ENCODE measurements at regions not wholly inside any gene's neighbourhood (a gene's known extent, or its start where the extent isn't known, plus 50 kb on each side); places are given as distances from the start of the nearest gene placed in this dataset.

DNA sequence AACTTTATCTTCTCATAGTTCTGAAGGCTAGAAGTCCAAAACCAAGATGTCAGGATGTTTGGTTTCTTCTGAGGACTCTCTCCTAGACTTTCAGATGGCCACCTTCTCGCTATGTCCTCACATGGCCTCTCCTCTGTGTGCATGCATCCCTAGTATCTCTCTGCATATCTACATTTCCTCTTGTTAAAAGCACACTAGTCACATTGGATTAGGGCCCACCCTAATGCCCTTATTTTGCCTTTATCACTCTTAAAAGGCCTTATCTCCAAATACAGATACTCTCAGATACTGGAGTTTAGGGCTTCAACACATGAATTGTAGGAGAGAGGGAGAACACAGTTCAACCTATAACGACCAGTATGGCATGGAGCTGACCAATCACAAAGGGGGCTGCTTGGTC, 151.7 kb downstream of the PRELID2 start:
- Mint-ChIP-seq H3K36me3 (ENCODE audit: insufficient read depth, unreplicated experiment) (no peaks in the 10 kb centered on the region), H3K4me1 (ENCODE audit: low read depth, unreplicated experiment) (peaks cover 26% of the 10 kb centered on the region), H3K27me3 (ENCODE audit: insufficient read depth, unreplicated experiment) (no peaks in the 10 kb centered on the region), H3K4me3 (ENCODE audit: unreplicated experiment) (no peak overlapping the region), H3K9me3 (ENCODE audit: unreplicated experiment) (no peaks in the 10 kb centered on the region), H3K27ac (ENCODE audit: unreplicated experiment) (no peak overlapping the region)
- ChIA-PET POLR2A (no interaction called here), CTCF (no interaction called here)
- DNase-seq, result no peak
- TF ChIP-seq, protein P1, sequence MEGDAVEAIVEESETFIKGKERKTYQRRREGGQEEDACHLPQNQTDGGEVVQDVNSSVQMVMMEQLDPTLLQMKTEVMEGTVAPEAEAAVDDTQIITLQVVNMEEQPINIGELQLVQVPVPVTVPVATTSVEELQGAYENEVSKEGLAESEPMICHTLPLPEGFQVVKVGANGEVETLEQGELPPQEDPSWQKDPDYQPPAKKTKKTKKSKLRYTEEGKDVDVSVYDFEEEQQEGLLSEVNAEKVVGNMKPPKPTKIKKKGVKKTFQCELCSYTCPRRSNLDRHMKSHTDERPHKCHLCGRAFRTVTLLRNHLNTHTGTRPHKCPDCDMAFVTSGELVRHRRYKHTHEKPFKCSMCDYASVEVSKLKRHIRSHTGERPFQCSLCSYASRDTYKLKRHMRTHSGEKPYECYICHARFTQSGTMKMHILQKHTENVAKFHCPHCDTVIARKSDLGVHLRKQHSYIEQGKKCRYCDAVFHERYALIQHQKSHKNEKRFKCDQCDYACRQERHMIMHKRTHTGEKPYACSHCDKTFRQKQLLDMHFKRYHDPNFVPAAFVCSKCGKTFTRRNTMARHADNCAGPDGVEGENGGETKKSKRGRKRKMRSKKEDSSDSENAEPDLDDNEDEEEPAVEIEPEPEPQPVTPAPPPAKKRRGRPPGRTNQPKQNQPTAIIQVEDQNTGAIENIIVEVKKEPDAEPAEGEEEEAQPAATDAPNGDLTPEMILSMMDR (IDR thresholded peaks at IDR 0.05; ENCODE audit: insufficient read depth in 1 of 2, low read depth in 1 of 2, low read length in 1 of 2, severe bottlenecking in 1 of 2, unreplicated experiment in 1 of 2), result no peak
- no peaks in the 10 kb centered on the region; the same call in 1 of the 2 replicates for H3K9me3 ChIP-seq
- intact Hi-C loops (cut with micrococcal nuclease; ENCODE audit: unreplicated experiment), result no loop called here
- H3K4me1 ChIP-seq, result peaks cover 17% of the 10 kb centered on the region
- H3K4me3 ChIP-seq (ENCODE audit: low read depth, low read length), result no peak overlapping the region
- no peaks in the 10 kb centered on the region for H3K27me3 ChIP-seq (replicated peaks; ENCODE audit: control insufficient read depth, insufficient read depth, low read length)
- no peaks in the 10 kb centered on the region; the same call in 1 of the 2 replicates for H3K36me3 ChIP-seq (ENCODE audit: control insufficient read depth, insufficient read depth, low read length)
- no TSS peak for BruUV-seq (replicated peaks)

DNA sequence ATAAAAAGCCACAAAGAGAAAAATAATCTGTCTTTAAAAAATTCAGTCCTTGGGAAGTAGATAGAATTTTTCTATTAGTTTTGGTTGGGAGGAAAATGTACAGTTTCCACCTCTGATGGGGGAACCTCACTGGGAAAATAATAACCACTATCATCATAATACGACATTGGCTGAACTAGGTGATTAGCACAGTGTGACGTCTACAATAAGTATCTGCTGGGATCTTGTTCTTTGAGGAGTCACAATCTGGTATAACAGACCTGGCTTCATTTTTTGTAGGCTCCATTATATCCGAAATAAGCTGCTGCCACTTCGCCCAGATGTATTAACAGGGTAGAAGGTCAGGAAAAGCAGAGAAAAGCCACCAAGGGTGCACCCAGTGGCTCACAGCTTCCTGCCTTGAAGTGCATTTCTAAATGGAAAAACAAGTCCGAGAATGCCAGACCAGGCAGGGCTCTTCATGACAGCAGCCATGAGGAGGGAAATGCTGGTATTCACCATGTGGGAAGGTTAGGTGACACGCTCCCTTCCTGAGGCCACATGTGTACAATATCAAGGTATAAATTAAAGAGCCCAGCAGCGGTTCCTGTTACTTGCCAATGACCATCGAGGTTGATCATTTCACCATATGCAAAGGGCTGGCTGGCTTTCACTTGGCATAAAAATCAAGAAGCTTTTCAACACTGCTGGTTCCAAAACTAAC, 152.8 kb downstream of the PRELID2 start:
- no peaks in the 10 kb centered on the region; the same call in 1 of the 2 replicates for H3K36me3 ChIP-seq (ENCODE audit: control insufficient read depth, insufficient read depth, low read length)
- ChIA-PET CTCF (interaction anchor here (0.5 to 1.2 kb wide), 7 partner anchors 10 to 521 kb away, joined by 3 to 7 read pairs (median 3); partner anchors contain the start of gene RBM27), POLR2A (no interaction called here)
- Mint-ChIP-seq H3K27me3 (ENCODE audit: insufficient read depth, unreplicated experiment) (no peaks in the 10 kb centered on the region), H3K4me3 (ENCODE audit: unreplicated experiment) (no peak overlapping the region), H3K4me1 (ENCODE audit: low read depth, unreplicated experiment) (peaks cover 31% of the 10 kb centered on the region), H3K9me3 (ENCODE audit: unreplicated experiment) (no peaks in the 10 kb centered on the region), H3K36me3 (ENCODE audit: insufficient read depth, unreplicated experiment) (no peaks in the 10 kb centered on the region), H3K27ac (ENCODE audit: unreplicated experiment) (no peak overlapping the region)
- H3K27me3 ChIP-seq (replicated peaks; ENCODE audit: control insufficient read depth, insufficient read depth, low read length), result no peaks in the 10 kb centered on the region
- DNase-seq, result no peak
- TF ChIP-seq, protein P1 (IDR thresholded peaks at IDR 0.05; ENCODE audit: insufficient read depth in 1 of 2, low read depth in 1 of 2, low read length in 1 of 2, severe bottlenecking in 1 of 2, unreplicated experiment in 1 of 2), result no peak
- H3K9me3 ChIP-seq, result no peaks in the 10 kb centered on the region; the same call in 1 of the 2 replicates
- no TSS peak for BruUV-seq (replicated peaks)
- H3K4me3 ChIP-seq (ENCODE audit: low read depth, low read length), result no peak overlapping the region
- intact Hi-C loops (cut with micrococcal nuclease; ENCODE audit: unreplicated experiment), result no loop called here
- H3K4me1 ChIP-seq, result peaks cover 24% of the 10 kb centered on the region

DNA sequence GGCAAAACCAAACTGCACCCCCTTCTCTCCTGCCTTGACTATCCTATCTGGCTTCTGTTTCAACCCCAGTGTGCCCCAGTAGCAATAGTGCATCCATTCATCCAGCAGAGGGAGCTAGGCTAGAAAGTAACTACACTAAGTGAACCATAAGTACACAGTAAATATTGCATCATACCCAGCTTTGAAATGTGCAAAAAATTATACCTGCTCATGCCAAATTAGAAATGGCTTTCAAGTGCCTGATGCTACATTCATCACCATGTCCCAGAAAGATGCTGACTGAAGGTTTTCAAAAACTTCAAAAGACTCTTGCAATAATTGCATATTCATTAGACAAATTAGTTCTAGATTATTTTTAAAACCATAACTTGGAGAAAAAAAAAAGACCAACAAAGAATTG, 153.5 kb downstream of the PRELID2 start:
- intact Hi-C loops (cut with micrococcal nuclease; ENCODE audit: unreplicated experiment), result loop anchor here (1.0 kb wide), 5 partner anchors 38 to 368 kb away; no protein-coding TSS in a partner anchor
- H3K4me1 ChIP-seq, result peaks cover 24% of the 10 kb centered on the region
- no peak overlapping the region for H3K4me3 ChIP-seq (ENCODE audit: low read depth, low read length)
- POLR2A ChIA-PET, result no interaction called here
- Mint-ChIP-seq H3K9me3 (ENCODE audit: unreplicated experiment) (no peaks in the 10 kb centered on the region), H3K36me3 (ENCODE audit: insufficient read depth, unreplicated experiment) (no peaks in the 10 kb centered on the region), H3K4me3 (ENCODE audit: unreplicated experiment) (no peak overlapping the region), H3K27me3 (ENCODE audit: insufficient read depth, unreplicated experiment) (no peaks in the 10 kb centered on the region), H3K27ac (ENCODE audit: unreplicated experiment) (no peak overlapping the region), H3K4me1 (ENCODE audit: low read depth, unreplicated experiment) (peaks cover 31% of the 10 kb centered on the region)
- H3K27me3 ChIP-seq (replicated peaks; ENCODE audit: control insufficient read depth, insufficient read depth, low read length), result no peaks in the 10 kb centered on the region
- BruUV-seq (replicated peaks), result no TSS peak
- CTCF ChIA-PET, result interaction anchor here (0.5 to 1.2 kb wide), 8 partner anchors 11 to 521 kb away, joined by 3 to 7 read pairs (median 3); partner anchors contain the start of gene RBM27
- TF ChIP-seq, protein P1 (IDR thresholded peaks at IDR 0.05; ENCODE audit: insufficient read depth in 1 of 2, low read depth in 1 of 2, low read length in 1 of 2, severe bottlenecking in 1 of 2, unreplicated experiment in 1 of 2), result peak; percentile 80 to 91
- no peaks in the 10 kb centered on the region; the same call in 1 of the 2 replicates for H3K9me3 ChIP-seq
- peak; percentile 75 to 80 for DNase-seq
- no peaks in the 10 kb centered on the region; the same call in 1 of the 2 replicates for H3K36me3 ChIP-seq (ENCODE audit: control insufficient read depth, insufficient read depth, low read length)
